ENCODE measurements at regions not wholly inside any gene's neighbourhood (a gene's known extent, or its start where the extent isn't known, plus 50 kb on each side); places are given as distances from the start of the nearest gene placed in this dataset.

- TF ChIP-seq CTCF (IDR thresholded peaks at IDR 0.05; ENCODE audit: insufficient read depth, low read length): no peak
- DNase-seq (ENCODE audit: low read depth): no peak
- no peak overlapping the region for H3K4me3 ChIP-seq (ENCODE audit: low read depth, low read length)
Observed at GRCh38 chr18:29664278-29665036, 1378.1 kb downstream of the DSC3 start.

GRCh38 chr18:29661924-29662323 lies 1380.6 kb downstream of the DSC3 start:
- TF ChIP-seq CTCF (IDR thresholded peaks at IDR 0.05; ENCODE audit: insufficient read depth, low read length): no peak
- no peak overlapping the region for H3K4me3 ChIP-seq (ENCODE audit: low read depth, low read length)
- no peak for DNase-seq (ENCODE audit: low read depth)

GRCh38 chr18:29660777-29661176 lies 1381.8 kb downstream of the DSC3 start:
- no peak for TF ChIP-seq CTCF (IDR thresholded peaks at IDR 0.05; ENCODE audit: insufficient read depth, low read length)
- H3K4me3 ChIP-seq (ENCODE audit: low read depth, low read length): no peak overlapping the region
- no peak for DNase-seq (ENCODE audit: low read depth)

GRCh38 chr18:29653671-29654215 lies 1388.8 kb downstream of the DSC3 start:
- DNase-seq (ENCODE audit: low read depth): peak; percentile 11
- no peak overlapping the region for H3K4me3 ChIP-seq (ENCODE audit: low read depth, low read length)
- no peak for TF ChIP-seq CTCF (IDR thresholded peaks at IDR 0.05; ENCODE audit: insufficient read depth, low read length)

GRCh38 chr18:29652797-29653196 lies 1389.7 kb downstream of the DSC3 start:
- no peak overlapping the region for H3K4me3 ChIP-seq (ENCODE audit: low read depth, low read length)
- DNase-seq (ENCODE audit: low read depth): no peak
- no peak for TF ChIP-seq CTCF (IDR thresholded peaks at IDR 0.05; ENCODE audit: insufficient read depth, low read length)

GRCh38 chr18:29651122-29651680 lies 1391.3 kb downstream of the DSC3 start:
- DNase-seq (ENCODE audit: low read depth): peak; percentile 31
- TF ChIP-seq CTCF (IDR thresholded peaks at IDR 0.05; ENCODE audit: insufficient read depth, low read length): no peak
- no peak overlapping the region for H3K4me3 ChIP-seq (ENCODE audit: low read depth, low read length)
